Peyer's patch (tissue), 4 donors: ENCODE measurements at regions not wholly inside any gene's neighbourhood (a gene's known extent, or its start where the extent isn't known, plus 50 kb on each side); places are given as distances from the start of the nearest gene placed in this dataset.

Experiments
- CTCF ChIP-seq, 6 experiments: fragments of 450-650 bp in 4 of 6; fragments of 200-600 bp in 2 of 6; sonication (generic) in 1 of 6; IDR thresholded peaks; one replicate each; pipeline ENCODE4 v1.5.1; 2017 to 2019; ENCODE audit warnings: antibody characterized with exemption in 6 of 6, mild to moderate bottlenecking in 3 of 6, moderate library complexity in 1 of 6
- POLR2A ChIP-seq, 2 donors: fragments of 450-650 bp; IDR thresholded peaks; one replicate each; pipeline ENCODE4 v1.5.1; 2017; ENCODE audit warnings: antibody characterized with exemption in 2 of 2, mild to moderate bottlenecking in 2 of 2, moderate library complexity in 2 of 2

DNA sequence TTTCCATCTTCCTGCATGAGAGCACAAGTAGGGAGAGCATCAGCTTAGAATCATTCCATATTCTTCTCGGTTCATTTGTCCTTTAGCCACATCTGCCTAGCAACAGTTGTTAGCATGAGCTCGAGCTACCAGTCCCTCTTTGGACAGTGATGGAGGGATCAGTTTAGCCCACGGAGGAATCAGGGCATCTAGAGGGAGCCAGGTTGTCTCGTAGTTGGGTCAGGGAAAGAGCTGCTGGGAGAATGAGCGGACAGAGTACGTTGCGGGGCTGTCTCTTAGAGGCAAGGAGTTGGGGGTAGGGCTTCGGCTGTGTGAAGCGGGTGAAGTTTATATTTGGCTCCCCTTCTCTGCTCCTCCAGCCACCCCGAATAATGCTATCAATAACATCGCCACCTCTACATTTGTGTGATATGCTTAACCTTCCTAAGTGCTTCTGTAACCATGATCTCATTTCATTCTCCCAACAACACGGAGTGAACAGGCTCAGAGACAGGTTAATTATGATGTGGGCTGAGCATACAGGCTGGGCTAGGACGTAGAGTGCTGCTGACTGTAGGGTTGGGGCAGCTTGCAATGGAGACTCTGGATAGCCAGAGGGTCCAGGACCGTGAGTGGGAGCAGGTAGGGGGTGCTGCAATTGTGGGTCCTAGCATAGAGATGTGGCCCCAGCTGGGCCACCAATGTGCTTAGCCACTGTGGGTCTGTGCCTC is 72.6 kb downstream of the FRMPD3 start:
- TF ChIP-seq CTCF (IDR thresholded peaks at IDR 0.05) (no peak), POLR2A (IDR thresholded peaks at IDR 0.05) (no peak)
